ENCODE measurements at regions not wholly inside any gene's neighbourhood (a gene's known extent, or its start where the extent isn't known, plus 50 kb on each side); places are given as distances from the start of the nearest gene placed in this dataset.

- TF ChIP-seq POLR2A (IDR thresholded peaks at IDR 0.05; ENCODE audit: low read depth, low read length) (no peak), CTCF (conservative IDR thresholded peaks at IDR 0.05; ENCODE audit: low read depth, low read length) (no peak), RFX5 (IDR thresholded peaks at IDR 0.05; ENCODE audit: low read depth, low read length) (no peak), RAD21 (IDR thresholded peaks at IDR 0.05; ENCODE audit: low read length) (no peak), RCOR1 (IDR thresholded peaks at IDR 0.05; ENCODE audit: insufficient replicate concordance, low read length) (no peak), BHLHE40 (IDR thresholded peaks at IDR 0.05; ENCODE audit: low read depth, low read length) (no peak), CHD1 (IDR thresholded peaks at IDR 0.05; ENCODE audit: low read depth, low read length) (no peak), CEBPB (IDR thresholded peaks at IDR 0.05; ENCODE audit: low read depth, low read length) (no peak), SMC3 (IDR thresholded peaks at IDR 0.05; ENCODE audit: low read depth, low read length) (no peak)
Observed at GRCh38 chr6:126432564-126432963, 92.6 kb downstream of the CENPW start.
